SU-DHL-6 (cell line): ENCODE measurements at regions not wholly inside any gene's neighbourhood (a gene's known extent, or its start where the extent isn't known, plus 50 kb on each side); places are given as distances from the start of the nearest gene placed in this dataset.

Experiments
- CTCF ChIP-seq: fragments of 200-600 bp; sonication (generic); IDR thresholded peaks from one replicate; pipeline ENCODE4 v1.5.1; 2017; ENCODE audit warnings: antibody characterized with exemption, mild to moderate bottlenecking, low read length, moderate library complexity; ENCODE audit not compliant: insufficient read depth, poor library complexity, severe bottlenecking
- EZH2phosphoT487 ChIP-seq: fragments of 200-600 bp; sonication (generic), shearing (Covaris generic); conservative IDR thresholded peaks from 2 replicates; pipeline ENCODE4 v1.6.1; 2018; ENCODE audit warnings: mild to moderate bottlenecking, antibody characterized with exemption, low read length, moderate library complexity, mixed read lengths

GRCh38 chr14:98309591-98309990, 962.4 kb downstream of the BCL11B start:
- no peak for TF ChIP-seq CTCF
- TF ChIP-seq EZH2phosphoT487, result no peak
